ENCODE measurements at regions not wholly inside any gene's neighbourhood (a gene's known extent, or its start where the extent isn't known, plus 50 kb on each side); places are given as distances from the start of the nearest gene placed in this dataset.

DNA sequence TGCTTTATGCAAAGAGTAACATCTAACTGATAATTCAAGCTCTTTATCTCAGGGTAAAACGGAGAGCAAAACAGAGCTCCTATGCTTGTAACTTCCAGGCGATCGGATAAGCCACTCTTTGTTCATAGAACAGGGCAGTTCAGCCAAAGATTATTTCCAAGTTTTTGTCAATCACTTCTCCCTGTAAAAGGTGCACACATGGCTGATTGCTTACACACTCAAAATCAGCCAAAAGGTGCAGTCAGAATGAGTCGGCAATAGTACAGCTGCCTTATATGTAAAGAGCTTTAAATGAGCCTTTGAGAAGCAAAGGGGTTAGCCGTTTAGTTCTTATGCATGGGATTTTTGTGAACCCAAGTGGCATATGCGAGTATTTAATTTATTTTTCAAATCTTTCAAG, 449.6 kb upstream of the POU3F2 start:
- no peak for TF ChIP-seq POLR2A (IDR thresholded peaks at IDR 0.05; ENCODE audit: low read length)
- TF ChIP-seq GATA1 (IDR thresholded peaks at IDR 0.05; ENCODE audit: low read depth, low read length): no peak
